ENCODE measurements at regions not wholly inside any gene's neighbourhood (a gene's known extent, or its start where the extent isn't known, plus 50 kb on each side); places are given as distances from the start of the nearest gene placed in this dataset.

DNA sequence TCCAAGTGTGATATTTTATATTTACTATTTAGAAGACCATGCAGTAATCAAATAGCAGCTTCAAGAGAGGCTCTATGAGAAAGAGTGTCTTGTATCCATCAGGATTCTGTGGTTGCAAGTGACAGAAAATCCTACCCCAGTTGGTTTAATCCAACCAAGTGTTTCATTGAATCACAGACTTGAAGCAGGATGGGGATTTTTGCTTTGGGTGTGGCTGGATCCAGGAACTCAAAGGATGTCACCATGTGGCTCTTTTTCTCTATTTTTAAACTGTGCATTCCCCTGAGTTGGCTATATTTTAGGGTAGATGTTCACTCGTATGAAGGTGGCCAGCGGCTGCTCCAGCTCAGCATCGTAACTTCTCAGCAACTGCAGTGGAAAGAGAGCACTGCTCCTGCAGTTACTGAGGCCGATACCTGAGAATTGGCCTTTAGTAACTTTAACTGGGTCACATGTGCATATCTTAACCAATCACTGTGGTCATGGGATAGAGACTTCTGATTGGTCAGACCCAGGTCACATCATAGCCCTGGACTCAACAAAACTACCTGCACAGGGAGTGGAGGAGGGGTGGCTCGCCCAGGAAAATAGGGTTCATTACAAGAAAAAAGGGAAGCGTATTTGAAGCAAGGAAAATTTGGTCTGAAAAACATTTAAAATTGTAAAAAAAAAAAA is 396.1 kb upstream of the SULF2 start:
- DNase-seq = no peak

DNA sequence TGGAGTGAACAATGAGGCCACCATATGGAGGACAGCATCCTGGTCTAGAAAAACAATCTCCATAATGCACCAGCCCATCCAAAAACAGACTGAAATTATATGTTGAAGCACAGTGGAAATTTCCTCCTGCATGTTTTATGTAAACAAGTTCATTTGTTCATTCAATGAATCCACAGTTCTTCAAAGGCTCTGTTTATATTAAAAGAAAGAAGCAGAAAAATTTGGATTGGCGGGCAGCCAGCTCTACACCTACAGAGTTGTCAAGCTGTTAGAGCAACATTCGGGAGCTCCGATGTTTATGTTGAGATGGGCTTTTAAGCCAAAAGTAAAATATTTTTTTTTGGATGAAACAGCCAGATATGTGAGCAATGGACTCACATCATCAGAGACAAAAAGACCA is 395.3 kb upstream of the SULF2 start:
- no peak for DNase-seq

DNA sequence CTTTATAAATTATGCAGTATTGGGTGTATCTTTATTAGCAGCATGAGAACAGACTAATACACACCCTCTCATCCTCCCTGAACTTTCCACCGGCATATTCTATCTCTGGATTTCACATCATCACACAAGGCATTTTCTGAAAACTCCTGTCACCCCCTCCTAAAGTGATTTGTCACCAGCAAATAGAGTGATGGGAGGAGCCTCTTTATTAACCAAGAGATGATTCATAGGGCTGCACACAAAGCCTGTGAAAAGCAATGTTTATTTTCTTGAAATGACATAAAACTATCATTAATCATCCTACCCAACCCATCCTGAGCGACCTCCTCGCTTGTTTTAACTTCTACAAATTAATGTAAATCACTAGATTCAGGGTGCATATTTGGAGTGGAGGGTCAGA is 394.7 kb upstream of the SULF2 start:
- no peak for DNase-seq

DNA sequence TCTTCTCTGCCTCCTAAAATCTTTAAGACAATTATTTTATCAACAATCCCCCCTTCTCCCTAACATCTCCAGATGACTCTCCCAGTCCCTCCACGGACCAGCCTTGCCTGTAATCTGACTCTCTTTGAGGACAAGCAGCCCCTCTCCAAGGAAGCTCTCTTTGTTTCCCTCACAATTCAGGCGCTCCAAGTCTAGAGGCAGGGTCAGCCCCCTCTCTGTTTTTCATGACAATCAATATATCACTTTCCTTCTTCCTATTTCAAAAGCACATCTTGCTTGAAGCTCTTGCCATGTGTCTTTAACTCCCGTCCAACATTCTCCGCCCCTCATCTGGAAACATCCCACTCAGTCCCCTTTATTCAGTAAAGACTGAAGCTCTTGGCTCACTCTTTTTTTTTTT is 393.4 kb upstream of the SULF2 start:
- no peak for DNase-seq

DNA sequence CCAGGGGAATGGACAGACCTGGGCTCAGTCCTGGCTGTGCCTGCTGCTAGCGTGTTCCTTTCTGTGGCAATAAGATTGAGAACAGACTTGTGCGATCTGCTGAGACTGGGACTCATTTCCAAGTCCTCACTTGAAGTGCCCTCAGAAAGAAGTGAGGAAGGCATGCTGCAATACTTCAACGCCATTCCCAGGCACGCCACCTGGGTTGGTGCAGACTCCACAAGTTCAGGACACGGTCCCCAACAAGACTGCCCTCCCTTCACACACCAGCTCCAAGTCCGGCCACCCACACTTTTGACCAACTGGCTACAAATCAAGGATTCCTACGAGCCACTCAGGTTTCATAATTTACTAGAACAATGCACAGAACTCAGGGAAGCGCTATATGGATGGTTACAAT is 391.8 kb upstream of the SULF2 start:
- DNase-seq = no peak

DNA sequence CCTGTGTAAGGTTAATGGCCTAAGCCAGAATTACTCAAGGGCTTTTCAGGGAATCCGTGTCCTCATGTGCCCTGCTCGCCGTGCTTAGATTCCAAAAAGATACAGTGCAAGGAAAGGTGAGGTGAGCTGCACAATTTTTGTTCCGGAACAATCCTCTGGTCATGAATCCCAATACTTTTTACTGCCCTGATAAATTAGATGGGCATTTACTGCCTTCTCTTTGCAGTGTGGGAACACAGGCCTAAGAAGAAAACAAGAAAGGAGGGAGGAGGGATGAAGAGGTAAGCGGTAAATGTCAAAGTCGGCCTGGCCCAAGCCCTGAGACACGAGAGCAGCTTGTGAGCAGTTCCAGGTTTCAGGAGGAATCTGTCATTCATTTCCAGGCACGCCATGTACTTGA is 390.9 kb upstream of the SULF2 start:
- no peak for DNase-seq

DNA sequence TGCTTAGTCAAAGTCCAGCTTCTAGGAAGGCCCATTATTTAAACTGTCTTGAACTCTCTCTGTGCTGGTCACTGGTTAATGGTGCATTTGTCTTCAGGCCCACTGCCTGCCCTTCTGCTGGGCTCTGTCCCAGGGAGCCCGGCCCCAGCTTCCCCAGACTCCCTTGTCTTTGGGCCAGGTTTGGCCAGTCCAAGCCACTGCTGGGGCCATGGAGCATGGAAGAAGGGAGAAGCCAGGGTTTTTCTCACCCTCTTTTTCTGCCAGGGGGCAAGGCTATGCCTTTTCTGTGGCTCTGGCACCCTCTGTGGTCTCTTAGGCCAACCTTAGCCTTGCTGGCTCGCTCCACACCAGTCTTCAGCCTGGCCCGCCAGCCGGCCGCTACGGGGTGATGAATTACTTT is 390.0 kb upstream of the SULF2 start:
- no peak for DNase-seq

DNA sequence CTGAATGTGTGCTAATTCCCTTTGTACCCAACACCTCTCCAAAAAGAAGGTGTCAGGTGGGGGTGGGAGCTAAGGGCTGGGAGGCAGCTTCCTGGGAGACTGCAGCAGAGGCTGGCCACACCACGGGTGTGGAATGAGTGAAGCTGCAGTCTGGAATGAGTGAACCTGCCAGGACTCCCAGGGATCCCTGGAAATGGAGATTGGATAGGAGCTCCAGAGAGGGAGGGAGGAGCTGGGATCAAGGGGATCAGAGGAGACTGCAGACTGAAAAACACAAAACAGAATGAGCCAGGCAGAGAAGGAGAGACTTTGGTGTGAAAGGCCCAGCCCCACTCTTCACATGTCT is 387.0 kb upstream of the SULF2 start:
- no peak for DNase-seq

DNA sequence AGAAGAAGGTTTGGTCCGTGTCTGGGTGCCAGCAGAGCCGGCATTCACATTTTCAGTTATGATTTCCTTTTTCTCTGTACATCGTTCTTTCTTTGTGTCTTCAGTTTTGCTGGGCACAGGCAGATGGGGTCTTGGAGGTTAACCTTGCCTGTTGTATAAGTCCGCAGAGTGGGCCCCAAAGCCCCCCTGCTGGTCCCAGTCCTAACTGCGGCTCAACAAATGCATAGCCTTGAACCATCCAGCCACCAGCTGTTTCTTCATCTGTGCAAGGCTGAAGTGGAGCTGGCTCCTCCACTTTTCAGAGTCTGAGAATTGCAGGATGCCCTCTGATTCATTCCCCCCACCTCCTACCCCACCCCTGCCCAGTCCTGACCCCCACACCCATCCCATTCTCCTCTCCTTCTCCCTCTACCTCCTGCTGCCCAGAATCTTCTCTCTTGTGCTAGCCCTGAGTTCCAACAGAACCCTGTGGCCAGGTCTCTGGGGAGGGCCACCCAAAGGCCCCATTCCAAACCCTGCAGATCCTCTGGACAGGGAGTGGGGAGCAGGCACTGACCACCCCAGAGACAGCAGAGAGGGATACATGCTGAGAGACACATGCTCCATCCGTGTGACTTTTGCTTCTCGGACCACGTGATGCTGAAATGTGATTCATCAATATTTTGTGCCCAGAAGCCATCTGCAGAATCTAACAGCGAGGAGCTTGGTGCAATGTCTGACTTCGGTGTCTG is 386.5 kb upstream of the SULF2 start:
- DNase-seq = no peak

DNA sequence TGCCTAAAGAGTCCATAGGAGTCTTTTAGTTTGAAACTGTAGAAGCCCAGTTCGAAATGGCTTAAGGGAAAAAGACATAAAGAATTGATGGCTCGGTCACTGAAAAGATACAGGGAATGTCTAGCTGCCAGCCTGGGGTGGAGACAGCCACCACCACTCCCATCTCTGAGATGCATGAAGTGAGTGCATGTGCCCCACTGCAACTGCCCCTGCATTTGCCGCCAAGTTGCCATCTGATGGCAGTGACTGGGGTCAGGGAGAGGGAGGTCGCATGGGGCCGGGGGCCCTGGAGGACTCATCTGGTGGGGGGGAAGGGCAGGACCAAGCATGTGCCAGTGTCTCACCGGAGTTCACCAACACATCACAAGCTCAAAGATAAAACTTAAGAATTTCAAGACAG is 385.8 kb upstream of the SULF2 start:
- DNase-seq = no peak

DNA sequence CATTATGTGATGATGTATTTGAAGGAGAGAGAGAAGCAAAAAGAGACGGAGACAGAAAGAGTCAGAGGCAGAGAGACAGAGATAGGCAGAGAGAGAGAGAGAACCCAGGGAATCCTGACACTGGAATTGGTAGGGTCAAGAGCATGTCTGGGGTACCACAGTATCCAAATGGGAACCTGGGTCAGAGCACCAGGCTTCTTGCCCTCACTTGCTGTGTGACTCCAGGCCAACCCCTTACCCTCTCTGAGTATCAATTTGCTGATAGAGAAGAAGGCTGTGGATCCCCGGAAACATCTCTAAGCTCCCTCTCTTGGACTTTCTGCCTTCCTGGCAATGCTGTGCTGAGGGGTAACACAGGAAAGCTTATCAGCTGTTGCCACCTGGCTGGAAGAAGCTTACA is 385.3 kb upstream of the SULF2 start:
- DNase-seq = no peak

DNA sequence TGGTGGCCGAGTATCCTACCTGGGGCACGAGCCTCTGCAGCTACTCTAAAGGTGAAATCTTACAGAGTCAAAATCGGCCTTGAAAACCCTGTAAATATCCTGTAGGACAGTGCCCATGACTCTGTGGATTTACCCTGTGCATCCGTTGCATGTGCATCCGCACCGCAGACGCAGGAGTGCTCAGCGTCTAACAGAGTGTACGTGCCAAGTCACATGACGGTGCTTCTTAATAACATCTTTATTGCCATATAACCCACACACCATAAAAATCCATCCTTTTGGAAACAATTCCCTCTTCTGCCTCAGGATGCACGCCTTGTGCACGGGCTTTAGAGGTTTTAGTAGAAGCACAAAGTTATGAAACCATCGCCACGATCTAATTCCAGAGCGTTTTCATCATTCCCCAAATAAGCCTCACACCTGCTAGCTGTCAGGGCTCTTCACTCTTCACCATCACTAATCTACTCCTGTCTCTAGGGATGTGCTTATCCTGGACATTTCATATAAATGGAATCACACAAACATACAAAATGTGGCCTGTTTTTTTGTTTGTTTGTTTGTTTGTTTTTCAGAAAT is 384.5 kb upstream of the SULF2 start:
- DNase-seq = no peak

DNA sequence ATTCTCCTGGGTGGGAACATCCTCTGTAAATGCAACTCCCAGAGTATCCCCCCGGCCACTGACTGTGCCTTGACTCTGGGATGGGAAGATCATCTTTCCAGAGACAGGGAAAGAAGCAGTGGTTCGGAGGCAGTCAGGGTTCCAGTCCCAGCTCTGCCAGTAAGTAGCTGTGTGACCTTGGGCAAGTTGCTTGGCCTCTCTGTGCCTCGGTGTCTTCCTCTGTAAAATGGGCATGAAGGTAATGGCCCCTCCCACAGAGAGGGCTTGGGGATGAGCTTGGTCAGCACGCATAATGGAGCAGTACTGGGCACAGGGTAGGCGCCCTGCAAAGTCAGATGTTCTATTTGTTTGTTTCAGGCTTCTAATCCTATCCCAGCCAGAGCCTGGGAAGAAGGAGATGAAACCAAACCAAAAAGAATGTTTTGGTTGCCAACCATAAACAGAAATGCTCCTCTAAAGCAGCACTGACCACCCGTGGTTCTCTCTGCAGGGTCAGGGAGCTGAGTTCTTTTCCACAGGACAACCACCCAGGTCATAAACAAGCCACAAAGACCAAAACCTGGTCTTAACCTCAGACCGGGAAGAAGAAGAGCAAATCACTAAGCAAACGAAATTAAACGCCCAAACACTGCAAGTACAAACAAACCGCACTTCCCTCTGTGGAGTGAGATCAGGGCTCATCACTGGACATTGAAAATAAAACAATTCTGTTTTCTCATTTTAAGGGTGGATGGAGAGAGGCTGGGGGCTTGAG is 381.0 kb upstream of the SULF2 start:
- DNase-seq = no peak

DNA sequence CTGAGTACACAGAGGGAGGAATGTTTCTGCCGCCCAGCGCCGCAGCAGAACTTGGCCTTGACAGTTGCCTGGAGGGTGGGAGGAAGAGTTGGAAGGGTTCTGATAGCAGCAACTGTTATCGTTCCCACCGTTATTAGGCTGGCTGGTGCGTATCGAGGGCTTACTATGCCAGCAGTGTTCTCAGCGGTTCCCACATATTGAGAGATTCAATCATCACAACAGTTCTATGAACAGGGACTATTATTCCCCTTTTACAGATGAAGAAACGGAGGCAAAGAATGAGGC is 380.1 kb upstream of the SULF2 start:
- no peak for DNase-seq

DNA sequence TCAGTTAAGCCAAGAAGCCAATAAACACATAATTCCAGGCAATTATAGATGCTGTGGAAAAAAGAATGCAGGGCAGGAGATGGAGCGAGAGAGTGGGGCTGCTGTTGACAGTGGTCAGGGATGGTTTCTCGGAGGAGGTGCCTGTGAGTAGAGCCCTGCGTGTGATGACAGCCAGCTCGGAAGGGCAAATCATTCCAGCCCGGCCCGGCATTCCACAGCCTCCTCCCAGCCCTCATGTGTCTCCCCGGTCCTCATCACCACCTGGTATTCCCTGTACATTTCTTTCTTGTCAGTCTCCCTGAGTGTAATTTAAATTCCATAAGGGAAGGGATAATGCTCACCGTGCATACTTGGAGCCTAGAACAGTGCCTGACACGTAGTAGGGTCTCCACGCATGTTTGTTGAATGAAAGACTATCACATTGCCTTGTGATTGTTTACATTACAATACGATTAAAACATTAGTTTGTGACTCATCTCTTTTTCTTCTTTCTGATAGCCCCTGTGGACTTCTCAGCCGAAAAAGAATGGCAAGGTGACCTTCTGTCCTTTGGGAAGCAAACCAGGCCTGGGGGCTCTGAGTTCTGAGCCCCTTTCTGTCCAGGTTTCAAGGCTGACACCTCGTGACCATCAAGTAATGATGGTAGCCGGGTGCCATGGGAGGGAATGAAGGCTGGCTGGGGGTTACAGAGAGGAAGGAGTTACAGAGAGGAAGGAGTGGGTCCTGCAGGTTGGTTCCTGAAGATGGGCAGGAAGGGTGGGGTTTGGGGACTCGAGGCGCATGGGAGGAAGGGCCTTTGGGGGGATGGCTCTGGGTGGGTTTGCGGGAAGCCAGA is 379.5 kb upstream of the SULF2 start:
- DNase-seq = no peak

DNA sequence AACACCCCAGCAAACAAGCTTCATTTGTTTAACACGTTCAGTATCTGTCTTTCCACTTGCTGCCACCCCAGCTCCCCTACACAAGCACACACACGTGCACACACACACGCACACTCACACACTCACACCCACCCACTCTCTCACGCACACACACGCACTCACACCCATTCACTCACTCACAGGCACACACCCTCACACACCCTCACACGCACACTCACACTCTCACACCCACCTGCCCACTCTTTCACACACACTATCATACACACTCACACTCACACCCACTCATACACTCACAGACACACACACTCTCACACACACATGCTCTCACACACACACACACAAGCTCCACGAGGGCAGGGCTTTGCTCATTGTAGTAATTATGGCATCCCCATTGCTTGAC is 378.8 kb upstream of the SULF2 start:
- DNase-seq = no peak

DNA sequence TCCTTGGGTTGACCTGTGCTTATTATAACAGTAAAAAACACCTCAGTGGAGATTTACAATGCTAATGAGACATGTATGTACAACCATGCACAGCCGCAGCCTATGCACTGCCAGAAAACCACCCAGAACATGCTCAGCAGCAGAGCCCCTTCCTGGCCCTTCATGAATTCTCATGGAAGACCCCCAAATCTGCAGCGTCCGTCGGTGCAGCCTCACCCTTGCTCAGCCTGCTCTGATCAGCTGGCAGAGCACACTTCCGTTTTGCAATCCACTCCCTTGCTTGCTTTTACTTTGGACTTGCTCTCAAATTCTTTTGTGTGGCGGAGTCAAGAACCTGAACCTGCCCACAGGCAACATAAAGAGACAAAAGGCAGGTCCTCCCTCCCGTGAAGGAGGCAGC is 378.2 kb upstream of the SULF2 start:
- DNase-seq = no peak

DNA sequence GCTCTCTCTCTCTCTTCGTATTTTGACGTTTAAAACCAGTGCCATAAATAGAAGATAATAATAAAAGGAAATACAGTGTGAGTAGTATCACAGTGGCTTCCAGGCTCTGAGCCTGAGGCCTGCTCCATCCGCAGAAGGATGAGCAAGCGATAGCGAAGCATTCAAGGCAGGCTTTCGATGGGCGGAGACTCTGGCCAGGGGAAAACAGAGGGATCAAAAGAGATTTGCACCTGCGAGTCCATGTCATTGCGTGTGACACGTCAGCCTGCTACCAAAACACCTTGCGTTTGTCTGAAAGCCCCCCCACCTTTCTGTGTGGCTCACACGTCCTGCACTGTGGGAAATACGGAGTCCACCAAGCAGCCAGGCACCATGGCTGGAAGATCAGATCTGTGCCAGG is 377.3 kb upstream of the SULF2 start:
- DNase-seq = no peak

DNA sequence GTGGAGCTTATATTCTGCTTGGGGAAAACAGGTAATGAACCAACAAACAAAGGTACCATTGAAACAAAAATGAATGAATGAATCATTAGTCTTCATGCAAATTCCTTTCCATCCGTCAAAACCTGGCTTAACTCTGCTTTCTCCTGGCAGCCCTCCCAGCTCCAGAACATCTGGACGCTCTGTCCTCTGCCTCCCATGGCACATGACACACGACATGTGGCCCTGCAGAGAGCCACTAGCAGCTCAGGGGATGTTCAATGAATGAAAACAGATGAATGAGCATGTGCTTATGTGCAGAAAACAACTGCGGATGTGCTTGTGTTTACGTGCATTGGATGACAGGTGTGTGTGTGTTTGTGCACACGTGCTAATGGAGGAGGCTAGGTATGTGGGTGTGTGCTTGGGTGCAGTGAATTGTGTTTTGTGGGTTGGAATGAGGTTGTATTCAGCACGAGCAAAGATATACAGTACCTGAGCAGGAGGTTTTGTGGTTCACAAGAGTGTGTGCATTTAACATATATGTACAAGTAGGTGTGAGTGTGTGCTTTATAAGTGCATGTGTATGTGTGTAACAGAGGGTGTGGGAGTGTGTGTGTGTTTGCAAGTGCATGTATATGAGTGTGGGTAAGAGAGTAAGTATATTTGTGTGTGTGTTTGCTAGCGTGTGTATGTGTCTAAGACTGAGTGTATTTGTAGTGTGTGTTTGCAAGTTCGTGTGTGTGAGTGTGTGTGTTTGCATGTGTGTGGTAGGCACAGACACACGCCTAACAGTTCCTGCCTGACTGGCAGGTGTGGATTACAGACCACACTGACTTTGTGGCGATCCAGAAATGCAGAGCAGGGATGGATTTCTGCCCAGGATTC is 374.1 kb upstream of the SULF2 start:
- DNase-seq = peak; percentile 31

DNA sequence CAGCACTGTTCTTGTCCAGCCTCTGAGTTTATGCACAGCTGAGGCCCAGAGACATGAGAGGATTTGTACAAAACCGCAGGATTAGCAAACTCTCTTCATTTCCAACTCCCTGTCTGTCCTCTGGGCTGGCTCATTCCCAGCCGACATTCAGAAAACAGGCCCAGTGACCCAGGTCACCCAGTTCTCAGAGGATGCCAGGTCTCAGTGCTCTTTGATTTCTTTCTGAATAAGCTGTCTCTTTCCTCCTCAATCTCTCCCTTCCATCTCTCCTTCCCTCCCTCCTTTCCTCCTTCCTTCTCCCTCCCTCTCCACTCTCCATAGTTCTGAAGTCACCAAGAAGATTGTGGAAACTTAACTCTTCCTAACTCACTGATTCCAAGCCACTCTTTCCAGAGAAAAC is 372.7 kb upstream of the SULF2 start:
- peak; percentile 21 for DNase-seq
